Prostate gland (tissue), 2 donors: ENCODE measurements at regions not wholly inside any gene's neighbourhood (a gene's known extent, or its start where the extent isn't known, plus 50 kb on each side); places are given as distances from the start of the nearest gene placed in this dataset.

Experiments
- POLR2A ChIP-seq: fragments of 450-650 bp; IDR thresholded peaks from one replicate; pipeline ENCODE4 v1.6.1; 2016; ENCODE audit warnings: antibody characterized with exemption, mild to moderate bottlenecking
- POLR2AphosphoS5 ChIP-seq: sonication (generic); formaldehyde crosslinking; IDR thresholded peaks from one replicate; pipeline ENCODE4 v1.6.1; 2017; ENCODE audit warnings: antibody characterized with exemption
- TF ChIP-seq, protein P1 (sequence below), 4 experiments: fragments of 200-600 bp in 2 of 4; fragments of 450-650 bp in 2 of 4; sonication (generic) in 2 of 4; IDR thresholded peaks; 1 replicate in 3 of 4; 2 replicates in 1 of 4; pipeline ENCODE4 v1.5.1; 2016 to 2019; ENCODE audit warnings: antibody characterized with exemption in 4 of 4, mild to moderate bottlenecking in 2 of 4, moderate library complexity in 2 of 4

- TF ChIP-seq POLR2AphosphoS5: no peak
- TF ChIP-seq, protein P1, sequence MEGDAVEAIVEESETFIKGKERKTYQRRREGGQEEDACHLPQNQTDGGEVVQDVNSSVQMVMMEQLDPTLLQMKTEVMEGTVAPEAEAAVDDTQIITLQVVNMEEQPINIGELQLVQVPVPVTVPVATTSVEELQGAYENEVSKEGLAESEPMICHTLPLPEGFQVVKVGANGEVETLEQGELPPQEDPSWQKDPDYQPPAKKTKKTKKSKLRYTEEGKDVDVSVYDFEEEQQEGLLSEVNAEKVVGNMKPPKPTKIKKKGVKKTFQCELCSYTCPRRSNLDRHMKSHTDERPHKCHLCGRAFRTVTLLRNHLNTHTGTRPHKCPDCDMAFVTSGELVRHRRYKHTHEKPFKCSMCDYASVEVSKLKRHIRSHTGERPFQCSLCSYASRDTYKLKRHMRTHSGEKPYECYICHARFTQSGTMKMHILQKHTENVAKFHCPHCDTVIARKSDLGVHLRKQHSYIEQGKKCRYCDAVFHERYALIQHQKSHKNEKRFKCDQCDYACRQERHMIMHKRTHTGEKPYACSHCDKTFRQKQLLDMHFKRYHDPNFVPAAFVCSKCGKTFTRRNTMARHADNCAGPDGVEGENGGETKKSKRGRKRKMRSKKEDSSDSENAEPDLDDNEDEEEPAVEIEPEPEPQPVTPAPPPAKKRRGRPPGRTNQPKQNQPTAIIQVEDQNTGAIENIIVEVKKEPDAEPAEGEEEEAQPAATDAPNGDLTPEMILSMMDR (IDR thresholded peaks at IDR 0.05): no peak
- no peak for TF ChIP-seq POLR2A
Measured at GRCh38 chr18:70501358-70501757, 212.5 kb downstream of the SOCS6 start.
